Fibroblast of mammary gland (primary cell): ENCODE measurements at regions not wholly inside any gene's neighbourhood (a gene's known extent, or its start where the extent isn't known, plus 50 kb on each side); places are given as distances from the start of the nearest gene placed in this dataset.
A peak's percentile ranks its signal among the peaks of the same experiment; 100 is the strongest.

Experiments used
- DNase-seq: peaks from one replicate; pipeline ENCODE4 v3.0.0-alpha.2; 2010; ENCODE audit warnings: low read depth
- H3K4me3 ChIP-seq: 2 replicates; pipeline ENCODE4 v1.5.1; 2011; ENCODE audit warnings: low read depth, mild to moderate bottlenecking, low read length, moderate library complexity; ENCODE audit not compliant: control insufficient read depth
- CTCF ChIP-seq: conservative IDR thresholded peaks from 2 replicates; pipeline ENCODE4 v1.5.1; 2011; ENCODE audit warnings: low read depth, low read length, inconsistent platforms; ENCODE audit not compliant: control insufficient read depth, insufficient read depth

GRCh38 chr5:57939335-57939734, 456.7 kb upstream of the ACTBL2 start:
- DNase-seq = no peak
- no peak overlapping the region for H3K4me3 ChIP-seq
- no peak for TF ChIP-seq CTCF

- TF ChIP-seq CTCF = no peak
- H3K4me3 ChIP-seq = no peak overlapping the region
- no peak for DNase-seq
Measured at GRCh38 chr5:57938174-57938557, 455.6 kb upstream of the ACTBL2 start.

DNA sequence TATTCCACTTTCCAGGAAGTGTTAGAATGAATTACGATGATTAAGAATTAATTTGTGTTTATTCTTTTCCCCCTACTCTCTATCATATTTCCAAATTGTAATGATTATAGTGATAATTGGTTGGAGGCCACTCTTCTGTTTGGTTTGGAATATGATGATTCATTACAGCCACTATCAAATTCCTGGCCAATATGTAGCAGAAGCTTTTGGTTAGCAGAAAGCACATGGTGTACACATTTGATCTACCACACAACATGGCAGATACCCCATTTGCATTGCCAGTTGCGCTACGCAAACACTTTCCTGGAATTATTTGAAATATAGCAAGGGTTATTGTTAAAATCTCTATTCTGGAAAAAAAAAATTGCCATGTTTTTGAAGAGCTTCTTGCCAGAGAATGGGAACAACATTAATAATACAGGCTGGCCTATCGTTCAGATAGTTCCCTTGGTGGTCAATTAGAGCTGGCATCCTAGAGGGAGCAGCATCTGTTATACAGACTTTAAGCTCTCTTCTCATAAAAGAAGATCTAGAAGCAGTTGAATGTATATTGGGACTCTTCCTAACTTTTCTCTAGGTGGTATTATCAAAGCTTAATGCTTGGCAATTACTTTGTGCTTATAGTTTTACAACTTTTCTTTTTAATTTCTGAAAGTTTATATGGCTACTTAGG, 455.0 kb upstream of the ACTBL2 start:
- peak; percentile 45 for DNase-seq
- no peak overlapping the region for H3K4me3 ChIP-seq
- TF ChIP-seq CTCF = no peak

DNA sequence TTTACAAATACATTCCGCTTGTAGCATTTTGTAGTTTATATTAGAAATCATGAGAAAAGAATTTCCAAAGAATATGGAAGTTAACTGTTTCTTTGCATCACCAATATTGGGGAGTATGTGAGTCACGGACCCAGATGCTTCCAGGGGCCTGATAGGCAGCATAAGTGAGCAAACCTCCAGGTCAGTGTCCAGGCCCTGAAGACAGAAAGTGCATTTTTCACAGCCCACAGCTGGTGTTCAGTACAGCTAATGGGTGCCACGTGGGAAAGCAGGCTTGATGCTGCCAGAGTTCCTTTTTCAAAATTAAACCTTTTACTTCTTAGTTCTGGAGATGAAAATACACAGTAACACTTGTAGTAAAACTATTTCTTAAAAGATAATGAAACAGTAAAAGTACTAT, 454.4 kb upstream of the ACTBL2 start:
- peak; percentile 67 for DNase-seq
- TF ChIP-seq CTCF = no peak
- H3K4me3 ChIP-seq = no peak overlapping the region

DNA sequence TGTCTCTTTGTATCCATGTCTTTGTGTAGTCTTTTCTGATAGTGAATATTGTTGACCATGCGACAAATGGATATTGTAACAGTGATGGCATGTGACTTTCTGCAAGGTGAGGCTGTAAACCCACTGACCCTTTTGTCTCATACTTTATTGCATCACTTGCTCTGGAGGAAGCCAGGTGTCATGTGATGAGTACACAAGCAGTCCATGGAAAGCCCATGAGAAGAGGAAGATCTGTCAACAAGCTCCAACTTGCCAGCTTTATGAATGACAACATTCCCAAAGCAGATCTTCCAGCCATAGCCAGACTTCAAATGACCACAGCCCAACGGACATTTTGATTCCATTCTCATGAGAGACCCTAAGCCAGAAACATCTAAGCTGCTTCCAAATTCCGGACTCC, 450.1 kb upstream of the ACTBL2 start:
- no peak for DNase-seq
- TF ChIP-seq CTCF = no peak
- no peak overlapping the region for H3K4me3 ChIP-seq

- no peak for TF ChIP-seq CTCF
- DNase-seq = no peak
- H3K4me3 ChIP-seq = no peak overlapping the region
Measured at GRCh38 chr5:57931807-57932206, 449.2 kb upstream of the ACTBL2 start.

DNA sequence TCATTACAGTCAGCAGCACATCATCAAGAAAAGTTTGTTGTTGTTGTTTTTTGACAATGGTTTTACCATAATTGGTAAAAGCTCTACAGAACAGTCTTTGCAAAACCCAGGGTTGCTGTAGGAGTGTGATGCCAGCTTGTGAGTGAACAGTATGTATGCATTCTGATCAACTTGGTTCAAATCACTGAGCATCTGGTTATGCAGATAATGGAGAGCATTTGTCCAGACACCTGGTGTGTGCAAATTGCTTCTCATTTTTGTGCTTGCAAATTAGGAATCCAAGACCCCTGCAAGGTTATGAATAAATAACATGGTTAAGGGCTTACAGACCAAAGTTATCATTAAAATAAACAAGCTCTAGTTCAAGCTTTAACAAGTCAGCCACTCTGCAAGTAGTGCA, 448.7 kb upstream of the ACTBL2 start:
- TF ChIP-seq CTCF = no peak
- H3K4me3 ChIP-seq = no peak overlapping the region
- no peak for DNase-seq
